A172 (cell line): ENCODE measurements at regions not wholly inside any gene's neighbourhood (a gene's known extent, or its start where the extent isn't known, plus 50 kb on each side); places are given as distances from the start of the nearest gene placed in this dataset.
"Not testable (repeated sequence)": the region's sequence is repeated elsewhere in the genome, so short reads cannot be mapped to it uniquely, and the experiment has no call there.

ENCODE experiments used
- DNase-seq: peaks from one replicate; pipeline ENCODE4 v3.0.0-alpha.2; 2015; ENCODE audit warnings: low spot score

DNA sequence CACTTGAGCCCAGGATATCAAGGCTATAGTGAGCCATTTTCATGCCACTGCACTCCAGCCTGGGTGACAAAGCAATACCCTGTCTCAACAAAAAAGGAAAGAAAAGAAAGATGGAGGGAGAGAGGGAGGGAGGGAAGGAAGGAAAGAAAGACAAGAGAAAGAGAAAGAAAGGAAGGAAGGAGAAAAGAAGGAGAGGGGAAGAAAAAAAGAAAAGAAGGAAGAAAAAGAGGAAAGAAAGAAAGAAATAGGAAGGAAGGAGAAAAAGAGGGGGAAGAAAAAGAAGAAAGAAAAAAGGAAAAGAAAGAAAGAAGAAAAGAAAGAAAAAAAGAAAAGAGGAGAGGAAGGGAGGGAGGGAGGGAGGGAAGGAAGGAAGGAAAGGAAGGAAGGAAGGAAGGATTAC lies 321.5 kb upstream of the CNTNAP2 start:
- no peak for DNase-seq

DNA sequence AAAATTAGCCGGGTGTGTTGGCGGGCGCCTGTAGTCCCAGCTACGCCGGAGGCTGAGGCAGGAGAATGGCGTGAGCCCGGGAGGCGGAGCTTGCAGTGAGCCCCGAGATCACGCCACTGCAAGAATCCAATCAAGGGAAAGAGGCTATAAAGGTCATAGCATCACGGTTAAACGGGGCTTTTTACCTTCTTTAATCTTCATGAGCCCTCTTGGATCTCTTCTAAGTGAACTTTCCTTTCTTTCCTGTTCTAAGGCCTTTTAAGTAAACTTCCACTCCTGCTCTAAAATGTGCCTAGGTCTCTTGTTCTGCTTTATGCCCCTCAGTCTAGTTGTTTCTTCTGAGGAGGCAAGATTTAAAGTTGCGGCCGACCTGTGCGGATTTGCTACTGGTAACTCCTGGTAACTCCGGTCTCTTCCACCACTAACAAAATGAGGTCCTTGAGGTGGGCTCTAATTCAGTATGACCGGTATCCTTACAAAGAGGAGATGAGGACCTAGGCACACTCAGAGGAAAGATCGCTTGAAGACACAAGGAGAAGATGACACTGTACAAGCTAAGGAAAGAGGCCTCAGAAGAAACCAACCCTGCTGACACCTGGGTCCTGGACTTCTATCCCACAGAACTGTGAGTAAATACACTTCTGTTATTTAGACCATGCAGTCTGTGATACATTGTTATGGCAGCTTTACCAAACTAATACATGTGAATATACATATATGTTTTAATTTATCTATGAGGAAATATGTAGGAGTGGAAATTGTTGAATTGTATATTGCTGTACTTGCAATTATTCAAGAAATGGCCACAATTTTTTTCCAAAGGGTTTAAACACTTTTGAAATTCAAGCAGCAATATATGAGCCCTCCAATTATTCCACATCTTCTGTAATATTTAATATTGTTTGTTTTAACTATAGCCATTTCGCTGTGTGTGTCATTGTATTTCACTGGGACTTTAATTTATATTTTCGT lies 331.5 kb upstream of the CNTNAP2 start:
- no peak for DNase-seq

DNA sequence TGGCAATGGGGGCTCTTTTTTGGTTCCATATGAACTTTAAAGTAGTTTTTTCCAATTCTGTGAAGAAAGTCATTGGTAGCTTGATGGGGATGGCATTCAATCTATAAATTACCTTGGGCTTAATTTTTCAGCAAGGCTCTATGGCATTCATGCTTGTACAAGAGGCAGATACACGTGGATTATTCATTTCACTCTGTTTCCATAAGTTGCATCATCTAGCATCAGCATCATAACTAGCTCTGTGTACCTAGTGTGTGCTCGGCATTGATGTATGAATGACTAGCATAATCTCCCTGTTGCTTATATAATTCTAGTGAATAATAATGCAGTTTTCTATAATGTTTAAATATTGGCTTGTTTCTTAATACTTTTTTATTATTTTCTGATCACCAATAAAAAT lies 335.2 kb upstream of the CNTNAP2 start:
- DNase-seq = not testable (repeated sequence)

DNA sequence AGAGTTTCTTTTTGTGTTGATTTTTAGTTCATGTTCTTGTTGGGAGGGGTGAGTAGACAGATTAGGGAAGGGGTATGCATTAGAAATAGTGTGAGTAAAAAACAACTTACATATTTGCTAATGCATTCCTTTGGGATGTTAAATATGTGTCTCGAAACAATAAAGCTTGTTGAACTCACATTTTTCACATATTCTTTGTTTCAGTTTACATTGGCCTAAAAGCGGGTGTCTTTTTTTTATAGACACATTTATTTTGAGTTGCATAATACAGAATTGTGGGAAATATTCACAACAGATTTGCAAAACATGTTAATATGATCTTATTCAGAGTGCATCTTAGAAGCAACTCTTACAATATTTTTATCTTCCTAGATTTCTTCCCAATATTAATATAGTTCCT lies 337.5 kb upstream of the CNTNAP2 start:
- no peak for DNase-seq

DNA sequence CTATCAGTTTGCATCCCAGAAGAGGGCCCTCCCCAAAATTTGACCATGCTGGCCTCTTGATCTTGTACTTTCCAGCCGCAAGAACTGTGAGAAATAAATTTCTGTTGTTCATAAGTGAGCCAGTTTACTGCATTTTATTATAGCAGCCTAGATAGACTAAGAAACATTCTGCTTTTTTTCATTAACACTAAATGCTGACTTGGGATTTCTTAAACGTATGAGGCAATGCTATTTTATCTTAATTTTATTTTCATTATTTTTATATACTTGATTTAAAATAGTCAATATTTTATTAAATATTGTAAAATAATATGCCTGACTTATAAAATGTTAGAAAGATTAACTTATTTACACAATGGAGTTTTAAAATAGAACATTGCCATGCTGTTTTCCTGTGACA lies 341.8 kb upstream of the CNTNAP2 start:
- DNase-seq = no peak

DNA sequence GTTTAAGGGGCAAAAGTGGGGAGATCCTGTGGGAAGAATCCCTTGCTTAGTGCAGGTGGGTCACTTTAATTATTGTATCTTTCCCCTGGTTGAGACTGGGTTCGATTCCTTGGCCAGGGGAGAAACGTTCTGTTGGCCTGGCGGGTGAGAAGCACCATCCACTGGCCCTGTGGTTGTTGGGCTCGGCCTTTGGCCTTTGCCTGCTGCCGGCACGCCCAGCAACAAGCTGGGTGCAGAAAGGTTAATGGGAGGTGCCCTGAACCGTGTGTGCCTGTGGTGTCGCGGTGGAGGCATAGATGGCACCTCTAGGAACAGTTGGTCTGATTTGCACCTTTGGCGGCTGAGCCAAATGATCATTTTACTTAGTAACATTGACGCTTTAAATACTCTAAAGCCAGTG lies 363.6 kb upstream of the CNTNAP2 start:
- DNase-seq = no peak

DNA sequence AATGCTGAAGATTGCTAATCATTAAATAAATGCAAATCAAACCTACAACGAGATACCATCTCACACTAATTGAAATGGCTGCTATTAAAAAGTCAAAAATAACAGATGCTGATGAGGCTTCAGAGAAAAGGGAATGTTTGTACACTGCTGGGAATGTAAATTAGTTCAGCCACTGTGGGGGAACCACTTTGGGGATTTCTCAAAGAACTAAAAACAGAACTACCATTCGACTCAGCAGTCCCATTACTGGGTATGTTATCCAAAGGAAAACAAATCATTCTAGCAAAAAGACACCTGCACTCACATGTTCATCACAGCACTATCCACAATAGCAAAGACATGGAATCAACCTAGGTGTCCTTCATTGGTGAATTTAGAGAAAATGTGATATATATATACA lies 379.0 kb upstream of the CNTNAP2 start:
- no peak for DNase-seq

DNA sequence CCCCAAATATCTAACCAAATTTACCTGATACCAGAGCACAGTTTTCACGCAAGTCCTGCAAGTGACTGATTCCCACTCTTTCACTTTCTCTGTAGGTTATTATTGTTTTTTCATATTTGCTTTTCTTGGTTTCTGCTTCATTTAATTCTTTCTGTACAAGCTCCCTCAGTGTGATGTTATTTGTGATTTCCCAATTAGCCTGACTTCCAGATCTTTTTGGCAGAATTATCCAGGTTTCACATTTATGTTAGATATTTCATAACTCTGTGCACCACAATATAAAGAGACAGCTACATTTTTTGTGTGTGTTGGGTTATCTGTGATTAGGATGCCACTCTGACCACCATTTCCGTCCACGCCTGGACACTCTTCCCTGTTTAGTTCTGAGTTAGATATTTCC lies 381.5 kb upstream of the CNTNAP2 start:
- no peak for DNase-seq

DNA sequence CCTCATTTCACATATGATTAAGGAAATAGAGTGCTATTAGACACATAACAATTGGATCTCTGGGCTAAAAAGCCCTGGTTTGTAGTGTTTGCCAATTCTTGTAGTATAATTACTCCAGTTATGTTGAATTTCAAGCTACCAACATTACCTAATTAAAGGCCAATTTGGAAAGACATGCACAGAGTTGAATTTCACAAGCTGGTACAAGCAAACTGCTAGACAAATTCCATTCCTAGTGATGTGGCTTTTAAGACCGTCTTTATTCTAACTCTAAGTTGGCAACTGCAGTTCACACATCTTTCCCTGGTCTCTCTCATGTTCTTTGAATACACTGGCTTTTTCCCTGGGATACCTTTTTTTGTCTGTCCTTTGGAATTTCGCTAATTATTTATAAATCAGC lies 384.1 kb upstream of the CNTNAP2 start:
- no peak for DNase-seq

DNA sequence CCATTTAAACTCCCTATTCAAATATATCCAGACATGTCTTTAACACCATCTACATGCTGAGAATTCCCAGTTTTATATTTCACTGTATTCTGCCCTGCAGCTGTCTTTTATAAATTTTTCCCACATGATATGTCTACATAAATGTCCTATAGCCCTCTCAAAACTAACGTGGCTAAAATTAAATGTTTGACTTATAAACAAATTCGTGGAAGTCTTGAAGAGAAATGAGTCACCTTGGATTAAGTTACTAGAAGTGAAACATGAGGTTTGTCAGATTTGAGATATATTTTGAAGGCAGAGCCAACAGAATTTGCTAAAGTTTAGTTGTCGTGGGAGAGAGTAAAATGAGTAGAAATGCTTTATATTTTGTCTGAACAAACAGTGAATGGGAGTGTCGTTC lies 386.9 kb upstream of the CNTNAP2 start:
- DNase-seq = no peak

DNA sequence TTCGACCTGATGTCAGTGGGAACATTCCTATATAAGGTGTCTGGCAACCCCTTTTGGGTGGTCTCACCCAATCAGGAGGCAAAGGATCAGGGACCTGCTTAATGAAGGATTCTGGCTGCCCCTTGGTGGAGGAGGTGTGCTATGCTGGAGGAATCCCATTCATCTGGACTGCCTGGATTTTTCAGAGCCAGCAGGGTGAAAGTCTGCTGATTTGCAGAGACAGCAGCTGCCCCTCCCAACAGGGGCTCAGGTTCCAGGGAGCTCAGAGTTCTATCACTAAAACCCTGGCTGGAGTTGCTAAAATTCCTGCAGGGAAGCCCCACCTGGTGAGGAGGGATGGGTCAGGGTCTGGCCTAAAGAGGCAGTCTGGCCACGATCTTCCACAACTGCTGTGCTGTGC lies 398.5 kb upstream of the CNTNAP2 start:
- no peak for DNase-seq

DNA sequence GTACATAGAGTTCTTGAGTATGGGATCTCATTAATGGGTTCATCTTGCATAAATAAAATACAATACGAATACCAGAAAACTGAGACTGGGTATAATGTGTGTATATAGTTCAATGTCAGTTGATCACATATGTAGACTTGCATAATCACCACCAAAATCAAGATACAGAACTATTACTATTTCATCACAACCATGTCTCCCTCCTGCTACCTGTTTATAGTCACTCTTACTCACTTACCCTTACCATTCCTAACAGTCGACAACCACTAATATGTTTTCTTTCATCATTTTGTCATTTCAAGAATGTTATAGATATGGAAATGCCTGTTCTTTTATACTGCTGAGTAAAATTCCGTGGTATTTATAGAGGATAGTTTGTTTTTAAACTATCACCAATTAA lies 416.1 kb upstream of the CNTNAP2 start:
- no peak for DNase-seq

DNA sequence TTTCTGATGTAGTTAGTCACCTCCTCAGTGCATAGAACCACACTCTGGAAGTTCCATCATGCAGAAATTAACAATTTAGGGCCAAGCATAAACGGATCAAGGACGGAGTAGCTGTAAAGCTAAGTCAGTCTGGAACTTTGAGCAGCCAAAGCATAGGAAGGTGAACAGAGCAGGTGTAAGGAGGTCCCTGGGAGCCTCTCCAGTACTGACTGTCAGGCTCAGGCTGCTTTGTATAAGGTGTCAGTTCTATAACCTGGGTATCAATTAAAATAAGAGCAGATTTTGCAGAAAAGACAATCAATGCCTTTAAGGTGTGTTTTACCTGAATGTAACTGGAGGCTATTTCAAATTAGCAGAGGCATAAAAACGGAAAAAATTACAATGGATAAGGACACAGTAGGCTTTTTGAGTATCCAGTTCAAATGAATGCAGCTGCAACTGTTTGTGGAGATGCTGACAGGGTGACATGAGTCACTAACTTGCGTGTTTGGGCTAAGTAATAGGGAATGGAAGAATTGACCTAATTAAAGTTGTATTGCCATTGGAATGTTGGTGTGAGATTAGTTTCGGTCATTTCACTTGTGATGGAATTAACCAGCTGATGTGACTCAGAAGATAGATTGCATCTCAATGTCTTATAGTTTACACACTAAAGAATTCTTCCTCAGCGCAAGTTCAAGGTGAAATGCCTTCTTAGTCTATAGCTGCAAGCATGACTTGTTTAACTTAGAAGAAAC lies 417.9 kb upstream of the CNTNAP2 start:
- DNase-seq = peak; percentile 51

DNA sequence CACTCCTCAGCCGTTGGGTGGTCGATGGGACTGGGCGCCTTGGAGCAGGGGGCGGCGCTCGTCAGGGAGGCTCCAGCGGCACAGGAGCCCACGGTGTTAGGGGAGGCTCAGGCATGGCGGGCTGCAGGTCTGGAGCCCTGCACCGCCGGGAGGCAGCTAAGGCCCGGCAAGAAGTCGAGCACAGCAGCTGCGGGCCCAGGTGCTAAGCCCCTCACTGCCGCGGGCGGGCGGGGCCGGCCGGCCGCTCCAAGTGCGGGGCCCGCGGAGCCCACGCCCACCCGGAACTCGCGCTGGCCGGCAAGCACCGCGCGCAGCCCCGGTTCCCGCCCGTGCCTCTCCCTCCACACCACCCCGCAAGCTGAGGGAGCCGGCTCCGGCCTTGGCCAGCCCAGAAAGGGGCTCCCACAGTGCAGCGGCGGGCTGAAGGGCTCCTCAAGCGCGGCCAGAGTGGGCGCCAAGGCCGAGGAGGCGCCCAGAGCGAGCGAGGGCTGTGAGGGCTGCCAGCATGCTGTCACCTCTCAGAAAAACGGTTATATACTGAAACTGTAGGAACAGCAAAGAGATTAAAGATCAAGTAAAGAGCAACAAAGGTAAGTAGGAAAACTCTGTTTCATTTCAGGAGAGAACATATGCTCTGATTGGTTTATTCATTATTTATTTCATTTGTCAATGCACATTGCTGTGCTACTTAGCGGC lies 419.0 kb upstream of the CNTNAP2 start:
- not testable (repeated sequence) for DNase-seq

DNA sequence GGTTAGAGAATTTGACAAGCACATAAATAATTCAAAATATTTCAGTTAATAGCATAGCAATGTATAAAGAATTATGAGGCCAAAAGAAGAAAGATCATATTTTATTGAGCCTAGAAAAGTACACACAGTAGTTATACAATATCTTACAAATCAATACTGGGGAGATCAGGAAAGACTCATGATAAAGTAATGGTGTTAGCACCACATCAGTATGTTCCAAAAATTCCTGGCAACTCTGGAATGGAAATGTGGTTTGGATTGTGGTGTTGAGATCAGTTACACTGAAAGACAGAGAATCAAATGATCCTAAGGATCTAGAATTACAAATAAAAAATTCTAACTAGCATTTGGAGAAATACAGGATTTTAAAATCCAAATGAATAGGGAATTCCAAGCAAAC lies 420.5 kb upstream of the CNTNAP2 start:
- DNase-seq = no peak

DNA sequence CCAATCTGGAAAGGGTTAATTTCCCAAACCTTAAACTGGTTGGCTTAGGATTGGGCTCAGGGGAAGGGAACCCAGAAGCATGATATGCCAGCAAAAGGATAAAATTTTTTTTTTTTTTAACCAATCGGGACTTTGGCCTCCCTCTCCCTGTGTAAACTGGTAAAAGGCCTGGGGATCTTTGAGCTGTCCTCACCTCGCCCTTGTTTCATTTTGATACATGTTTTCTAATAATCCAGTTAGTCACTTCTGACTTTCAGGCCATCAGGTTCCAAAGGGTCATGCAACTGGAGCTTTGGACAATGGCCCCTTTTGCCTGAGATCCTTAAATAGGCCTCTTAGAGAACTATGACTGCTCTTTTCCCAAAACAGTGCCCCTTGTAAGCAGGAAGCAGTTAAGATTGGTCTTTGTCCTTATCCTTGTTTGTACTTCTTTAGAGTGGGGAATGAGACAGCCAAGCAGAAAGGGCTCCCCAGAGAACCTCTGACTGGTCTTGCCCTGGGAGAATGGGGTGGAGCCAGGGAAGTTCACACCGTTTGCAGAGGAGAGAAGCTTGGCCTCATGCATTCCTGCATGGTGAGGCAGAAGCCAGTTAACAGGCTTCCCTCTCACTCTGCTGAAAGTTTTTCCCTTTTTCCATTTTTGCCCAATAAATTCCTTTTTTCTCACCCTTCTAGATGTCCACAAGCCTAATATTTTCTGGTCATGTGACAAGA lies 424.2 kb upstream of the CNTNAP2 start:
- peak; percentile 23 for DNase-seq

DNA sequence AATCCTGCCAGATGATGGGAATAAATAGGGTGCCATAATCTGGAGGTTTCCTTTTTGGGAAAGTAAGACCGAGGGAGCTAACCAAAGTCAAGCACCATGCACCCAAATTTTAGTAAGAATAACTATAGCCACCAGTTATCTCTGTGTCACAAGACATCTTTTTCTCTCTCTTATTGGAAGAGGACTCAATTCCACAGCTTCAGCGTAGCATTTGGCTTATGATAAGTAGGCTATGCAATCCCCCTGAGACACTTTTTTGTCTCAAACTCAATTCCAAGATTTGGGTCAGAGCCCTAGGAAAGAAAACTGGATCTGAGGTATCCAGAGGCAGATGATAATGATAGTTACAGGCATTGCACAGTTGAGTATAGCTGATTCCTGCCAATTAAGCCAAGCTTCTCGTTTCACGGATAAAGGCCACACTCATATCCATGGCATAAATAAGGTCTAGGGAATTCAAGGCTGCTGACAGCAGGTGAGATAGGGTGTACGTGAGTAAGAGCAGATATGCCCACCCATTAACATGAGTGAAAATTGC lies 425.2 kb upstream of the CNTNAP2 start:
- no peak for DNase-seq

DNA sequence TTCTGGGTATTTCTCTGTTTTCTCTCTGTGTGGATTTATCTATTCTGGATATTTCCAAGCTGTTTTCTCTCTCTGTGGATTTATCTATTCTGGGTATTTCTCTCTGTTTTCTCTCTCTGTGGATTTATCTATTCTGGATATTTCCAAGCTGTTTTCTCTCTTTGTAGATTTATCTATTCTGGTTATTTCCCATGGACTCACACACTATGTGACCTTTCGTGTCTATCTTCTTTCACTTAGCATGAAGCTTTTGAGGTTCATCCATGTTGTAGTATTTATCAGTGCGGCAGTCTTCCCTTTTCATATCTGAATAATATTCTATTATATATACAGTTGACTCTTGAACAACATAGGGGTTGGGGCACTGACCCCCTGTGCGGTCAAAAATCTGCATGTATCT lies 435.0 kb upstream of the CNTNAP2 start:
- no peak for DNase-seq

DNA sequence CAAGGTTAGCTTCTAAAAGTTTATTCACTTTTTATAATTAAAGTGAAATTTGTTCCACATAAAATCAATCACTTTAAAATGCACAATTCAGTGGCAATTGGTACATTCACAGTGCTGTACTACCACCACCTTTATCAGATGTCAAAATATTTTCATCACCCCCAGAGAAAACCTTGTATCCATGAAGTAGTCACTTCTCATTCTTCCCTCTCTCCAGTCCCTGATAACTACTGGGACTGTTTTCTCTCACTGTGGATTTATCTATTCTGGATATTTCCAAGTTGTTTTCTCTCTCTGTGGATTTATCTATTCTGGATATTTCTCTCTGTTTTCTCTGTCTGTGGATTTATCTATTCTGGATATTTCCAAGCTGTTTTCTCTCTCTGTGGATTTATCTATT lies 435.4 kb upstream of the CNTNAP2 start:
- DNase-seq = no peak

DNA sequence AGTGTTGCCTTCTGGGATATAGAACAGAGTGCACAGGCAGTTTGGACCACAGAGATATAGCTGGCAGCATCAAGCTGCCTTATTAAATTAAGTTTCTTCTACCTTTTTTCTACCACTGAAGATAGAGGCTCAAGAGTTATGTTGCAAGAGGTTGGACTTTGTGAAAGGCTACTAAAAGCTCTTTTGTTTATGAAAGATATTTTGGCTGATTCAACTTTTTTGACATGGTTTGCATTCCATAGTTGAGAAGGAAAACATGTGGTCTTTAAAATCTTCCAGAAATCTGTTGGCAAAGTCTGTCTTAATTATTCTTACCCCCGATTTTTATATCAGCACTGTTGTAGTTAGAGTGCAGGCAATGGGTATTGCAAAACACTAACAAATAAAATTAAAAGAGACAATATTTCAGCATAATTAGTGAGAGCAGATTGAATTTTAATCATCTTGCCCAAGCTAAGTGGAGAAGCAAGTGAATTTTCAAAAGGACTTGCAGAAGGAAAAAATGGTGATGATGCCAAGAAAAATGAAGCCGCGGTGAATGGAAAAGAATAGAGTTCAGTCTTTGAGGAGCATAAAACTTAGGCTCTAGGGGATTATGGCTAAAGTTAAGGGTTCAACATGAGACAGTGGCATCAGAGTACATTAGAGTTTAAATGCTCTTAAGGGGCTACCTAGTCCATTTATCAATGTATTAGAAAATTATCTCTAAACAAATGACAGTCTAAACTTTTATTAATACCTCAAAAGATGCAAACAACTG lies 450.9 kb upstream of the CNTNAP2 start:
- DNase-seq = no peak

DNA sequence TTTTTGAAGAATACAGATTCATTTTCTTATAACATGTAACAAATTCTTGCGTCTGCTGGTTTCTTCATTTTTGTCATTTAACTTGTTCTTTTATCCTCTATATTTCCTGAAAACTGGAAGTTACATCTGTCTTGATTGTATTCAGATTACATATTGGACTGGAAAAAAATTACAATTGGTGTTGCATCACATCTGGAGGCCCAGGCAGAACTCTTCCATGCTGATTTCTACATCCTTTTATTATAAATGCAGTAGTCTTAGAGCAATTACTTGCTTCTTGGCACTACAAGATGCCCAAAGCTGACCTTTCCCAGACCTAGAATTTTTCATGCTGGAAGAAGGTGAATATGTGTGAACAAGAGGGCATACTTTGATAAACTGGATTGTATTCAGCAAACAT lies 460.9 kb upstream of the CNTNAP2 start:
- no peak for DNase-seq
